ENCODE measurements at regions not wholly inside any gene's neighbourhood (a gene's known extent, or its start where the extent isn't known, plus 50 kb on each side); places are given as distances from the start of the nearest gene placed in this dataset.

- no peak for DNase-seq (ENCODE audit: low read depth in 2 of 3, low spot score in 2 of 3)
Measured at GRCh38 chr14:99004112-99004511, 267.9 kb downstream of the BCL11B start.

GRCh38 chr14:99006276-99006675 lies 265.7 kb downstream of the BCL11B start:
- no peak for DNase-seq (ENCODE audit: low read depth in 2 of 3, low spot score in 2 of 3)

GRCh38 chr14:99007795-99008194 lies 264.2 kb downstream of the BCL11B start:
- DNase-seq (ENCODE audit: low read depth in 2 of 3, low spot score in 2 of 3), result no peak

GRCh38 chr14:99009871-99010270 lies 262.1 kb downstream of the BCL11B start:
- no peak for DNase-seq (ENCODE audit: low read depth in 2 of 3, low spot score in 2 of 3)

GRCh38 chr14:99011385-99011784 lies 260.6 kb downstream of the BCL11B start:
- DNase-seq (ENCODE audit: low read depth in 2 of 3, low spot score in 2 of 3), result no peak

- no peak for DNase-seq (ENCODE audit: low read depth in 2 of 3, low spot score in 2 of 3)
Measured at GRCh38 chr14:99012703-99013102, 259.3 kb downstream of the BCL11B start.

- DNase-seq (ENCODE audit: low read depth in 2 of 3, low spot score in 2 of 3), result no peak
Measured at GRCh38 chr14:99015833-99016232, 256.2 kb downstream of the BCL11B start.

- DNase-seq (ENCODE audit: low read depth in 2 of 3, low spot score in 2 of 3), result no peak
Measured at GRCh38 chr14:99023371-99023770, 248.6 kb downstream of the BCL11B start.

GRCh38 chr14:99024926-99025325 lies 247.1 kb downstream of the BCL11B start:
- DNase-seq (ENCODE audit: low read depth in 2 of 3, low spot score in 2 of 3), result no peak

GRCh38 chr14:99025418-99025817 lies 246.6 kb downstream of the BCL11B start:
- no peak for DNase-seq (ENCODE audit: low read depth in 2 of 3, low spot score in 2 of 3)

- DNase-seq (ENCODE audit: low read depth in 2 of 3, low spot score in 2 of 3), result no peak
Measured at GRCh38 chr14:99026471-99026870, 245.5 kb downstream of the BCL11B start.

- no peak for DNase-seq (ENCODE audit: low read depth in 2 of 3, low spot score in 2 of 3)
Measured at GRCh38 chr14:99028041-99028440, 244.0 kb downstream of the BCL11B start.

GRCh38 chr14:99028521-99028920 lies 243.5 kb downstream of the BCL11B start:
- DNase-seq (ENCODE audit: low read depth in 2 of 3, low spot score in 2 of 3), result no peak

GRCh38 chr14:99029145-99029915 lies 242.7 kb downstream of the BCL11B start:
- DNase-seq (ENCODE audit: low read depth in 2 of 3, low spot score in 2 of 3), result no peak

- DNase-seq (ENCODE audit: low read depth in 2 of 3, low spot score in 2 of 3), result no peak
Measured at GRCh38 chr14:99029916-99030305, 242.1 kb downstream of the BCL11B start.

GRCh38 chr14:99030454-99030853 lies 241.5 kb downstream of the BCL11B start:
- DNase-seq (ENCODE audit: low read depth in 2 of 3, low spot score in 2 of 3), result no peak

GRCh38 chr14:99032759-99033158 lies 239.2 kb downstream of the BCL11B start:
- DNase-seq (ENCODE audit: low read depth in 2 of 3, low spot score in 2 of 3), result no peak

GRCh38 chr14:99033951-99034350 lies 238.0 kb downstream of the BCL11B start:
- DNase-seq (ENCODE audit: low read depth in 2 of 3, low spot score in 2 of 3), result no peak

GRCh38 chr14:99034711-99035171 lies 237.3 kb downstream of the BCL11B start:
- DNase-seq (ENCODE audit: low read depth in 2 of 3, low spot score in 2 of 3), result no peak

GRCh38 chr14:99035268-99035667 lies 236.7 kb downstream of the BCL11B start:
- no peak for DNase-seq (ENCODE audit: low read depth in 2 of 3, low spot score in 2 of 3)

GRCh38 chr14:99035712-99036610 lies 236.0 kb downstream of the BCL11B start:
- no peak for DNase-seq (ENCODE audit: low read depth in 2 of 3, low spot score in 2 of 3)

Data from hematopoietic multipotent progenitor cell (in vitro differentiated cells).